ENCODE measurements at regions not wholly inside any gene's neighbourhood (a gene's known extent, or its start where the extent isn't known, plus 50 kb on each side); places are given as distances from the start of the nearest gene placed in this dataset.
"Not testable (repeated sequence)": the region's sequence is repeated elsewhere in the genome, so short reads cannot be mapped to it uniquely, and the experiment has no call there.

DNA sequence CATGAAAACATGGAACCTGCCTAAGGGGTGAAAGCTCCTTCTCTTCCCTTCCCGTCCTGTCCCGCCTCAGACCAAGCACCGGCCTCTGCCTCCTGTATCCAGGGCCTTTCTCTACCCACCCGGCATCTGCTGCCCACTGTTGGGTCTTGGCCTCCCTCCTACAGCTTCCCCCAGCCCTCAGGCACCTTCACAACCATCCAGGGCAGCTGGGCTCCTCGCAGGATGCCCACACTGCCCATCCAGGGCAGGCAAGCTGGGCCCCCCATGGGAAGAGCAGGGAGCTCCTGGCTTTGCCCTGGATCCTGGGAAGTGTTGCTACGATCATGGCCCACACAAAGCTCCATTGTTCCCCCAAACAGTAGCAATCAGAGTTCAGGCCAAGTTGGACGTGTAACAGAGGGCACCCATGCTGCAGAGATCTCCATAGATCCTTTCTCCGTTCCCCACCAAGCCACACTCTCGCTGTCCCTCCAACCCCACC, 206.6 kb downstream of the NDUFA10 start:
- TF ChIP-seq POLR2A (IDR thresholded peaks at IDR 0.05) = no peak
- Histone ChIP-seq H3K9me3 (no peaks in the 10 kb centered on the region), H3K27me3 (peaks cover 0 to 7% (median 3%) of the 10 kb centered on the region in 3 donors), H3K4me3 (no peak overlapping the region), H3K36me3 (no peaks in the 10 kb centered on the region), H3K4me1 (peaks cover 0 to 22% (median 1%) of the 10 kb centered on the region in 4 donors), H3K27ac (no peak overlapping the region)
- DNase-seq = peak in 1 of 2 donors; percentile 13
- intact Hi-C loops (cut with DNase I; ENCODE audit: low total_unique reads) = no loop called here
- 71 to 85% (median 80%) methylated on average over 9 of the region's 9 CpGs for WGBS, 5 donors

DNA sequence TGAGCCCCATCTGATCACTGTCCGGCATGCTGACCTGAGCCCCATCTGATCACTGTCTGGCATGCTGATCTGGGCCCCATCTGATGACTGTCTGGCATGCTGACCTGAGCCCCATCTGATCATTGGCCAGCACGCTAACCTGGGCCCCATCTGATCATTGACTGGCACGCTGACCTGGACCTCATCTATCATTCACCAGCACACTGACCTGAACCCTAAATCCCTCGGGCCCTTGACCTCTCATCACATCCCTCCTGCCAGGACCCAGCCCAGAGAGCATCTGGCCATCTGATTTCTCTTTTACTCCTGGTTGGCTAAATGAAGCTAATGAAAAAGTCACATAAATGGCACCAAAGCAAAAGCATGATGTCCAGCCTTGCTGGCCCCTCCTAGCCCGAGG, 207.1 kb downstream of the NDUFA10 start:
- peak in 1 of 2 donors; percentile 8 for DNase-seq
- Histone ChIP-seq H3K9me3 (no peaks in the 10 kb centered on the region), H3K4me1 (peaks cover 0 to 25% (median 1%) of the 10 kb centered on the region in 4 donors), H3K27me3 (peaks cover 0 to 7% (median 3%) of the 10 kb centered on the region in 3 donors), H3K36me3 (no peaks in the 10 kb centered on the region), H3K27ac (no peak overlapping the region), H3K4me3 (no peak overlapping the region)
- intact Hi-C loops (cut with DNase I; ENCODE audit: low total_unique reads) = no loop called here
- TF ChIP-seq POLR2AphosphoS5 (IDR thresholded peaks at IDR 0.05) = no peak
- TF ChIP-seq, protein P1, sequence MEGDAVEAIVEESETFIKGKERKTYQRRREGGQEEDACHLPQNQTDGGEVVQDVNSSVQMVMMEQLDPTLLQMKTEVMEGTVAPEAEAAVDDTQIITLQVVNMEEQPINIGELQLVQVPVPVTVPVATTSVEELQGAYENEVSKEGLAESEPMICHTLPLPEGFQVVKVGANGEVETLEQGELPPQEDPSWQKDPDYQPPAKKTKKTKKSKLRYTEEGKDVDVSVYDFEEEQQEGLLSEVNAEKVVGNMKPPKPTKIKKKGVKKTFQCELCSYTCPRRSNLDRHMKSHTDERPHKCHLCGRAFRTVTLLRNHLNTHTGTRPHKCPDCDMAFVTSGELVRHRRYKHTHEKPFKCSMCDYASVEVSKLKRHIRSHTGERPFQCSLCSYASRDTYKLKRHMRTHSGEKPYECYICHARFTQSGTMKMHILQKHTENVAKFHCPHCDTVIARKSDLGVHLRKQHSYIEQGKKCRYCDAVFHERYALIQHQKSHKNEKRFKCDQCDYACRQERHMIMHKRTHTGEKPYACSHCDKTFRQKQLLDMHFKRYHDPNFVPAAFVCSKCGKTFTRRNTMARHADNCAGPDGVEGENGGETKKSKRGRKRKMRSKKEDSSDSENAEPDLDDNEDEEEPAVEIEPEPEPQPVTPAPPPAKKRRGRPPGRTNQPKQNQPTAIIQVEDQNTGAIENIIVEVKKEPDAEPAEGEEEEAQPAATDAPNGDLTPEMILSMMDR (IDR thresholded peaks at IDR 0.05) = no peak
- TF ChIP-seq EP300 (IDR thresholded peaks at IDR 0.05) = no peak
- TF ChIP-seq POLR2A (IDR thresholded peaks at IDR 0.05) = no peak
- WGBS, 5 donors = 76 to 86% (median 84%) methylated on average over 4 to 5 of the region's 5 CpGs

DNA sequence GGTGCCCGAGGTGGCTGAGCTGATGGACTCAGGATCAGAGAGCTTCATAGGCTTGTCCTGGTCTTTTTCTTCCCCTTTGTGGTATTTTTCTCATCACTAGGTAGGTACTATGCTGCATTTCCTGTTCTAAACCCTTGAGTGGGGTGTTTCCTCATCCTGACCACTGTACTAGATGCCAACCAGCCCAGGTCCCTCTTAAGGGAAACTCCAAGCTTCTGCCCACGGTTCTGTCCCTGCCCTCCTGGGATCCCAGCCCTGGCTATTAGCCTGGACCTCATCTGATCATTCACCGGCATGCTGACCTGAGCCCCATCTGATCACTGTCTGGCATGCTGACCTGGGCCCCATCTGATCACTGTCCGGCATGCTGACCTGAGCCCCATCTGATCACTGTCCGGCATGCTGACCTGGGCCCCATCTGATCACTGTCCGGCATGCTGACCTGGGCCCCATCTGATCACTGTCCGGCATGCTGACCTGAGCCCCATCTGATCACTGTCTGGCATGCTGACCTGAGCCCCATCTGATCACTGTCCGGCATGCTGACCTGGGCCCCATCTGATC, 207.6 kb downstream of the NDUFA10 start:
- H3K4me3 ChIP-seq; H3K36me3 ChIP-seq; H3K9me3 ChIP-seq; intact Hi-C loops (cut with DNase I; ENCODE audit: low total_unique reads); H3K27me3 ChIP-seq: not testable (repeated sequence)
- WGBS, 5 donors = 70 to 91% (median 77%) methylated on average over 6 to 8 of the region's 8 CpGs
- DNase-seq = peak in 1 of 2 donors; percentile 10
- Histone ChIP-seq H3K4me1 (peaks cover 0 to 28% (median 1%) of the 10 kb centered on the region in 4 donors), H3K27ac (peak overlapping the region in 1 of 5 donors; percentile 57)

DNA sequence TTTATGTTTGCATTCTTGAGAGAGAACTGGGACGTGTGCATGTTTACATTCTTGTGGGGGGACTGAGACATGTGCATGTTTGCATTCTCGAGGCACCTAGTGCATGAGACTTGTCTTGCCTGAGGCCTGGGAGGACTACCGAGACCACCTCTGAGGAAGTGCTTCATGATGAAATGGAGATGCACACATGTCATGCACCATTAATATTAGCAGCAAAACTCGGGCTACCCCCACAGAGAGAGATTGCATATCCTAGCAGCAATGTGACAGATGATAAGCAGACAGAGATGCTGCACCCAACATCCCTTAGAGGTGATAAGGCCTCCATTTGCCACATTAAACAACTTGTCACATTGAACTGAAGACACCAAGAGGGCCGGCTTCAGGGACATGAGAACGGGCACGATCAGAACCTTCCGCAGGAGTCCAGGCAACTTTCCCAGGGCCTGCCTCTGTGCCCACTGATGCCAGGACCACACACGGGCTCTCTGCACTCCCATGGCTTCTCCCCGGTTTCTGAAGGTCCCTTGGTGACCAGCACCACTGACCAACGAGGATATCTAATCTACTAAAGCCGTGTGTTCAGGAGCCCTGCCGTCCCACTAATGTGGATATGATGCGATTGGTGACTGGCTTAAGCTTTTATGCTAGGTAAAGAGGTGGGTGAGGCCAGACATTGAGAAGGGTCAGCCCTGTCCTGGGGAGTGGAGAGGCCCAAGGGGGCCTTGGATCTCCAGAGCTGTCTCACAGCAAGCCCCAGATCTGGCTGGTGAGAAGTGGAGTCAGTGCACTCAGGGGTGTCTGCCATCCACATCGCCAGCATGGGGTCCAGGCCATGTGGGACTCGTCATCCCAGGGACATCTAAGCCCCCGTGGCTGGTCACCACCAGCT, 208.3 kb downstream of the NDUFA10 start:
- peak in 1 of 2 donors; percentile 15 for DNase-seq
- WGBS, 5 donors = 69 to 76% (median 73%) methylated on average over 17 of the region's 17 CpGs
- Histone ChIP-seq H3K36me3 (no peaks in the 10 kb centered on the region), H3K4me3 (no peak overlapping the region), H3K27me3 (peaks cover 0 to 4% (median 0%) of the 10 kb centered on the region in 3 donors), H3K27ac (peak overlapping the region in 1 of 5 donors; percentile 57), H3K4me1 (peaks cover 0 to 34% (median 1%) of the 10 kb centered on the region in 4 donors), H3K9me3 (no peaks in the 10 kb centered on the region)
- intact Hi-C loops (cut with DNase I; ENCODE audit: low total_unique reads) = no loop called here
- TF ChIP-seq, protein P1 (IDR thresholded peaks at IDR 0.05) = no peak
- TF ChIP-seq POLR2AphosphoS5 (IDR thresholded peaks at IDR 0.05) (no peak), EP300 (IDR thresholded peaks at IDR 0.05) (no peak), POLR2A (IDR thresholded peaks at IDR 0.05) (no peak)

DNA sequence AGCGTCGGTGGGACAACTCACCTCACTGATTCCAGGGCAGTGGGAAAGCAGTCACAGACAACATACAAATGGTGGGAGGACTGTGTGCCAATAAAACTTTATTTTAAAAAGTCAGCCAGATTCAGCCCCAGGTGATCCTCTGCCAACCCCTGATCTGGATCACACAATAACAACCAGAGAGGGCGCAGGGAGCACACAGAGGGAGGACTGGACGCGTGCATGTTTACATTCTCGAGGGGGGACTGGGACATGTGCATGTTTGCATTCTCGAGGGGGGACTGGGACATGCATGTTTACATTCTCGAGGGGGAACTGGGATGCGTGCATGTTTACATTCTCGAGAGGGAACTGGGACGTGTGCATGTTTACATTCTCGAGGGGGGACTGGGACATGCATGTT, 209.5 kb downstream of the NDUFA10 start:
- TF ChIP-seq EP300 (IDR thresholded peaks at IDR 0.05) = no peak
- TF ChIP-seq, protein P1 (IDR thresholded peaks at IDR 0.05) = no peak
- no peak for TF ChIP-seq POLR2AphosphoS5 (IDR thresholded peaks at IDR 0.05)
- TF ChIP-seq POLR2A (IDR thresholded peaks at IDR 0.05) = no peak
- Histone ChIP-seq H3K27ac (peak overlapping the region in 4 of 5 donors; percentile 82 to 90 (median 83)), H3K4me1 (peaks cover 0 to 42% (median 1%) of the 10 kb centered on the region in 4 donors), H3K4me3 (no peak overlapping the region), H3K36me3 (no peaks in the 10 kb centered on the region), H3K27me3 (peaks cover 0 to 2% (median 0%) of the 10 kb centered on the region in 3 donors), H3K9me3 (no peaks in the 10 kb centered on the region)
- intact Hi-C loops (cut with DNase I; ENCODE audit: low total_unique reads) = no loop called here
- 33 to 44% (median 37%) methylated on average over 11 to 12 of the region's 12 CpGs for WGBS, 5 donors
- DNase-seq = peak in 1 of 2 donors; percentile 5

Data from stomach (tissue), 8 donors.